Thyroid gland (tissue), 4 donors: ENCODE measurements at regions not wholly inside any gene's neighbourhood (a gene's known extent, or its start where the extent isn't known, plus 50 kb on each side); places are given as distances from the start of the nearest gene placed in this dataset.
A peak's percentile ranks its signal among the peaks of the same experiment; 100 is the strongest.

ENCODE experiments used
- DNase-seq, 2 donors: peaks; one replicate each; pipeline ENCODE4 v3.0.0-alpha.2; 2019
- H3K27ac ChIP-seq, 3 donors: fragments of 200-600 bp; sonication (generic); 1 replicate in 2 of 3; 2 replicates in 1 of 3; pipeline ENCODE4 v1.5.1; 2016 to 2019; ENCODE audit warnings: mild to moderate bottlenecking in 1 of 3, moderate library complexity in 1 of 3
- H3K27me3 ChIP-seq: fragments of 200-600 bp; sonication (generic); one replicate; pipeline ENCODE4 v1.5.1; 2019
- H3K36me3 ChIP-seq, 2 donors: fragments of 200-600 bp; sonication (generic); one replicate each; pipeline ENCODE4 v1.5.1; 2016 to 2019
- H3K4me1 ChIP-seq, 2 donors: fragments of 200-600 bp; sonication (generic); one replicate each; pipeline ENCODE4 v1.5.1; 2017 to 2019
- H3K4me3 ChIP-seq, 3 donors: fragments of 200-600 bp; sonication (generic); replicated peaks in 1 of 3; 1 replicate in 2 of 3; 2 replicates in 1 of 3; pipeline ENCODE4 v1.5.1; 2016; ENCODE audit warnings: mild to moderate bottlenecking in 1 of 3
- H3K9me3 ChIP-seq: fragments of 200-600 bp; sonication (generic); one replicate; pipeline ENCODE4 v1.5.1; 2017
- POLR2A ChIP-seq, 2 donors: fragments of 450-650 bp; IDR thresholded peaks; one replicate each; pipeline ENCODE4 v1.6.1; 2017; ENCODE audit warnings: antibody characterized with exemption in 2 of 2, mild to moderate bottlenecking in 2 of 2, moderate library complexity in 1 of 2
- WGBS, 2 donors: methylation state at CpG; one replicate each; pipeline ENCODE4 v1.1.5; 2017; 5-methylcytosine and 5-hydroxymethylcytosine counted together
- intact Hi-C: fragments of 100-400 bp; cut with DNase I; formaldehyde crosslinking; loops from one replicate; pipeline ENCODE4 v1.15.1; 2023
- TF ChIP-seq, protein P1 (sequence below), 6 experiments: fragments of 200-600 bp in 3 of 6; fragments of 450-650 bp in 3 of 6; sonication (generic) in 3 of 6; IDR thresholded peaks; one replicate each; pipeline ENCODE4 v1.5.1; 2016 to 2019; ENCODE audit warnings: antibody characterized with exemption in 6 of 6, mild to moderate bottlenecking in 2 of 6, inconsistent platforms in 1 of 6, moderate library complexity in 1 of 6

GRCh38 chr12:41932470-41932991 lies 212.1 kb downstream of the GXYLT1 start:
- DNase-seq, result peak; percentile 44 to 49
- peak overlapping the region in 1 of 3 donors; percentile 18 for H3K27ac ChIP-seq
- 2 to 5% methylated on average over 28 to 30 of the region's 35 CpGs for WGBS, 2 donors

DNA sequence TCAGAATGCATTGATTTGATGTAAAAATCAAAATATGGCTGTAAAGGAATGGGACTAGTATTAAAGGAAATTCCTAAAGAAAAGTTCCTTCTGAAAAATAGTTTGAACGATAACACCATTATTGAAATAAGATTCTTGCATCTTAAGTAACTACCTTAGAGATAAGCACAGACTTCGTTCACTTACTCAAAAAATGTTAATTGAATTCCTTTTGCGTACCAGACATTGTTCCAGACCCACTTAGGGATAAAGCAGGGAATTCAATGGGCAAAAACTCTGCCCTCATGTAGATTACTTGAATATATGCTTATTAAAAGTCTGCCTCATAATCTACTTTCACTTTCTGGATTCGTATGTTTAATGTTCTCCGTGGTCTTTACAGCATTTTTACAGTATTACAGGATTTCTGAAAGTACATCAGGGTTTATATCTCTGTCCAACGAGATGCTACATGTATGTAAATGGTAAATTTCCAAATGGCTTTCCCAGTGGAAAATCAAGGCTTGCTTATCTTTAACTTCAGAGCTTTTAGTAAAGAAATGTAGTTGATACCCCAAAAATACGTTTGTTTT lies 213.7 kb downstream of the GXYLT1 start:
- H3K4me1 ChIP-seq, result peaks cover 0 to 7% of the 10 kb centered on the region in 2 donors
- H3K36me3 ChIP-seq, result no peaks in the 10 kb centered on the region
- H3K27me3 ChIP-seq, result no peaks in the 10 kb centered on the region
- H3K9me3 ChIP-seq, result no peaks in the 10 kb centered on the region
- intact Hi-C loops, result no loop called here
- no peak overlapping the region for H3K27ac ChIP-seq
- WGBS, 2 donors, result 55 to 70% methylated on average over 7 of the region's 7 CpGs
- no peak for DNase-seq
- TF ChIP-seq POLR2A (IDR thresholded peaks at IDR 0.05), result no peak
- TF ChIP-seq, protein P1, sequence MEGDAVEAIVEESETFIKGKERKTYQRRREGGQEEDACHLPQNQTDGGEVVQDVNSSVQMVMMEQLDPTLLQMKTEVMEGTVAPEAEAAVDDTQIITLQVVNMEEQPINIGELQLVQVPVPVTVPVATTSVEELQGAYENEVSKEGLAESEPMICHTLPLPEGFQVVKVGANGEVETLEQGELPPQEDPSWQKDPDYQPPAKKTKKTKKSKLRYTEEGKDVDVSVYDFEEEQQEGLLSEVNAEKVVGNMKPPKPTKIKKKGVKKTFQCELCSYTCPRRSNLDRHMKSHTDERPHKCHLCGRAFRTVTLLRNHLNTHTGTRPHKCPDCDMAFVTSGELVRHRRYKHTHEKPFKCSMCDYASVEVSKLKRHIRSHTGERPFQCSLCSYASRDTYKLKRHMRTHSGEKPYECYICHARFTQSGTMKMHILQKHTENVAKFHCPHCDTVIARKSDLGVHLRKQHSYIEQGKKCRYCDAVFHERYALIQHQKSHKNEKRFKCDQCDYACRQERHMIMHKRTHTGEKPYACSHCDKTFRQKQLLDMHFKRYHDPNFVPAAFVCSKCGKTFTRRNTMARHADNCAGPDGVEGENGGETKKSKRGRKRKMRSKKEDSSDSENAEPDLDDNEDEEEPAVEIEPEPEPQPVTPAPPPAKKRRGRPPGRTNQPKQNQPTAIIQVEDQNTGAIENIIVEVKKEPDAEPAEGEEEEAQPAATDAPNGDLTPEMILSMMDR (IDR thresholded peaks at IDR 0.05), result no peak
- H3K4me3 ChIP-seq, result no peak overlapping the region

More at GRCh38 chr12:41932470-41932991, 212.1 kb downstream of the GXYLT1 start:
- Histone ChIP-seq H3K4me3 (peak overlapping the region; percentile 34 to 59 (median 42)), H3K36me3 (no peaks in the 10 kb centered on the region), H3K9me3 (no peaks in the 10 kb centered on the region), H3K4me1 (peaks cover 0 to 7% of the 10 kb centered on the region in 2 donors), H3K27me3 (no peaks in the 10 kb centered on the region)
- no peak for TF ChIP-seq POLR2A (IDR thresholded peaks at IDR 0.05)
- TF ChIP-seq, protein P1 (IDR thresholded peaks at IDR 0.05), result peak in 2 of 6 experiments; percentile 4 to 6
- intact Hi-C loops, result no loop called here

DNA sequence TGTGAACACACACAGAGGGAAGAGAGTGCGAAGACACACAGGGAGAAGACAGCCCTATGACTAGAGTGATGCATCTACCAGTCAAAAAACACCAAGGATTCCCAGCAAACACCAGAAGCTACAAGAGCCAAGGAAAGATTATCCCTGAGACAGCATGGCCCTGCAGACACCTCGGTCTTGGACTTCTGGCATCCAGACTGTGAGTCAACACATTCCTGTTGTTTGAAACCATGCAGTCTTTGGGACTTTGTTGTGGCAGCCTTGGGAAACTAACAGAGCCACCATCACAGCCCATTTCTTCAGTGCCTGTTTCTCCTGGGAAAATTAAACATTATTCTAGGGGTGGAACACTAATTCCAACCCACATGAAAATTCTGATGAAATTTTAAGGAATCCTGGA lies 220.6 kb downstream of the GXYLT1 start:
- Histone ChIP-seq H3K4me1 (no peaks in the 10 kb centered on the region), H3K4me3 (no peak overlapping the region), H3K27ac (no peak overlapping the region), H3K27me3 (no peaks in the 10 kb centered on the region), H3K36me3 (no peaks in the 10 kb centered on the region), H3K9me3 (no peaks in the 10 kb centered on the region)
- TF ChIP-seq POLR2A (IDR thresholded peaks at IDR 0.05), result no peak
- TF ChIP-seq, protein P1 (IDR thresholded peaks at IDR 0.05), result no peak
- DNase-seq, result no peak
- intact Hi-C loops, result no loop called here
- WGBS, 2 donors, result 88 to 97% methylated on average over 2 of the region's 2 CpGs

GRCh38 chr12:41923351-41923750 lies 221.3 kb downstream of the GXYLT1 start:
- Histone ChIP-seq H3K4me1 (no peaks in the 10 kb centered on the region), H3K36me3 (no peaks in the 10 kb centered on the region), H3K27me3 (no peaks in the 10 kb centered on the region), H3K27ac (no peak overlapping the region), H3K9me3 (no peaks in the 10 kb centered on the region), H3K4me3 (no peak overlapping the region)
- DNase-seq, result no peak
- intact Hi-C loops, result no loop called here
- no peak for TF ChIP-seq POLR2A (IDR thresholded peaks at IDR 0.05)
- TF ChIP-seq, protein P1 (IDR thresholded peaks at IDR 0.05), result no peak
- 90 to 97% methylated on average over 2 of the region's 2 CpGs for WGBS, 2 donors

- 59 to 68% methylated on average over 1 of the region's 1 CpG for WGBS, 2 donors
- intact Hi-C loops, result no loop called here
- H3K4me3 ChIP-seq, result no peak overlapping the region
- no peak overlapping the region for H3K27ac ChIP-seq
- H3K27me3 ChIP-seq, result no peaks in the 10 kb centered on the region
- no peaks in the 10 kb centered on the region for H3K36me3 ChIP-seq
- H3K4me1 ChIP-seq, result no peaks in the 10 kb centered on the region
- no peak for DNase-seq
- TF ChIP-seq, protein P1 (IDR thresholded peaks at IDR 0.05), result no peak
- TF ChIP-seq POLR2A (IDR thresholded peaks at IDR 0.05), result no peak
- H3K9me3 ChIP-seq, result no peaks in the 10 kb centered on the region
Measured at GRCh38 chr12:41920355-41920754, 224.3 kb downstream of the GXYLT1 start.
